PFSK-1 (cell line): ENCODE measurements at regions not wholly inside any gene's neighbourhood (a gene's known extent, or its start where the extent isn't known, plus 50 kb on each side); places are given as distances from the start of the nearest gene placed in this dataset.

Source experiments
- FOXP2 ChIP-seq: optimal IDR thresholded peaks from 2 replicates; pipeline ENCODE3; 2011; ENCODE audit warnings: borderline replicate concordance, control low read depth, inconsistent platforms; ENCODE audit not compliant: insufficient read depth; ENCODE audit errors: extremely low read length, extremely low read depth
- POLR2AphosphoS5 ChIP-seq: IDR thresholded peaks from 2 replicates; pipeline ENCODE4 v1.6.1; 2012; ENCODE audit warnings: low read depth, mild to moderate bottlenecking, control low read depth, low read length, moderate library complexity
- REST ChIP-seq, 2 experiments: IDR thresholded peaks; 2 replicates each; pipeline versions ENCODE4 v1.6.1 to v1.8.0; 2011 to 2012; ENCODE audit warnings: low read depth in 2 of 2, low read length in 2 of 2, control low read depth in 1 of 2, inconsistent platforms in 1 of 2, mild to moderate bottlenecking in 1 of 2, moderate library complexity in 1 of 2; ENCODE audit not compliant: insufficient read depth in 1 of 2
- SIN3A ChIP-seq: IDR thresholded peaks from 2 replicates; pipeline ENCODE4 v1.6.1; 2012; ENCODE audit warnings: mild to moderate bottlenecking, low read length, moderate library complexity, borderline replicate concordance; ENCODE audit not compliant: insufficient read depth
- TAF1 ChIP-seq: IDR thresholded peaks from 2 replicates; pipeline ENCODE4 v1.6.1; 2012; ENCODE audit warnings: low read length, control low read depth, borderline replicate concordance; ENCODE audit not compliant: insufficient read depth

GRCh38 chr4:97104006-97104405 is 1039.3 kb downstream of the STPG2 start:
- no peak for TF ChIP-seq FOXP2
- no peak for TF ChIP-seq SIN3A
- no peak for TF ChIP-seq REST (IDR thresholded peaks at IDR 0.05; ENCODE audit: insufficient read depth in 1 of 2, low read depth in 2 of 2, low read length in 2 of 2)
- TF ChIP-seq POLR2AphosphoS5 = no peak
- TF ChIP-seq TAF1 = no peak

GRCh38 chr4:97104666-97105065 is 1038.6 kb downstream of the STPG2 start:
- TF ChIP-seq TAF1 = no peak
- no peak for TF ChIP-seq SIN3A

DNA sequence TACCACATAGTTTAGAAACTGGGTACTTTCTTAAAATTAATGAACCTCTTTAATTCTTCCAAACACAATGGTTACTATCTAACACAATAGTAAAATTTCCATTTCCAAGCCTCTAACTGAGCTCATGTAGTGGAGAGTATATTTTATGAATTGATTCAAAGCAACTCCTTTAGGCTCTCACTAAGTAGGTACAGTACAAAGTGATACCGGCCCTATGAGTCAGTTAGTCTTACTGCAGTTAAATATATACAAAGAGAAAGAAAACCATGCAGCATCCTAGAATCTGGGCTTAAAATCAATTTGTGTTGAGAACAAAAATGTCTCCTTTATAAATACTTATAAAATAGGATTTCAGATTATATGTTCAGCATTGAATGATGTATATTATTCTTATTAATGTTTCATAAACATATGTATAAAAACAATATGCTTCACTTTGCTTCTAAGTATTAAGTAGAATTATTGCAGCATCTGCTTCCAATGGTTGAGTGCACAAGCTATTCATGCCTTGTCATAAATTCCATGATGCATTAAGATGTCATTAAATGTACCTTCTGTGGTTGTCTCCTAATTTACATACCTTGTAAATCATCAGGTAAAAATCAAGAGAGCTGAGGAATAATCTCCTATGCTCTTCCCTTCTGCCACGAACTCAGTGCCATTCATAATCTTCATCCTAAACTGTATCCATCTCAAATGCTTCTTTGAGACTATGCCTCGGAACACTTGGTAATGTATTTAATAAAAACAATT is 1037.8 kb downstream of the STPG2 start:
- TF ChIP-seq POLR2AphosphoS5 (no peak), SIN3A (no peak), REST (IDR thresholded peaks at IDR 0.05; ENCODE audit: insufficient read depth in 1 of 2, low read depth in 2 of 2, low read length in 2 of 2) (no peak), TAF1 (no peak), FOXP2 (no peak)

GRCh38 chr4:97106161-97106560 is 1037.1 kb downstream of the STPG2 start:
- no peak for TF ChIP-seq REST (IDR thresholded peaks at IDR 0.05; ENCODE audit: insufficient read depth in 1 of 2, low read depth in 2 of 2, low read length in 2 of 2)
- no peak for TF ChIP-seq FOXP2
- TF ChIP-seq POLR2AphosphoS5 = no peak
- TF ChIP-seq SIN3A = no peak
- no peak for TF ChIP-seq TAF1

GRCh38 chr4:97110506-97110905 is 1032.8 kb downstream of the STPG2 start:
- TF ChIP-seq TAF1 = no peak
- no peak for TF ChIP-seq POLR2AphosphoS5
- no peak for TF ChIP-seq SIN3A
- no peak for TF ChIP-seq FOXP2
- TF ChIP-seq REST (IDR thresholded peaks at IDR 0.05; ENCODE audit: insufficient read depth in 1 of 2, low read depth in 2 of 2, low read length in 2 of 2) = no peak
